GM12875 (cell line): ENCODE measurements at regions not wholly inside any gene's neighbourhood (a gene's known extent, or its start where the extent isn't known, plus 50 kb on each side); places are given as distances from the start of the nearest gene placed in this dataset.

Experiments
- H3K4me3 ChIP-seq: one replicate; pipeline ENCODE4 v1.5.1; 2011; ENCODE audit warnings: low read depth, low read length, control low read depth
- CTCF ChIP-seq: IDR thresholded peaks from 2 replicates; pipeline ENCODE4 v1.5.1; 2011; ENCODE audit warnings: low read depth, mild to moderate bottlenecking, control low read depth, inconsistent platforms, low read length, moderate library complexity, borderline replicate concordance; ENCODE audit not compliant: insufficient read depth

- H3K4me3 ChIP-seq, result no peak overlapping the region
- TF ChIP-seq CTCF, result no peak
These were observed 518.9 kb upstream of the ADARB2 start for GRCh38 chr10:2256241-2256640.

- TF ChIP-seq CTCF, result no peak
- no peak overlapping the region for H3K4me3 ChIP-seq
These were observed 514.8 kb upstream of the ADARB2 start for GRCh38 chr10:2252096-2252495.

GRCh38 chr10:2251631-2252030 lies 514.3 kb upstream of the ADARB2 start:
- TF ChIP-seq CTCF, result no peak
- no peak overlapping the region for H3K4me3 ChIP-seq

GRCh38 chr10:2246747-2247146 lies 509.4 kb upstream of the ADARB2 start:
- no peak for TF ChIP-seq CTCF
- H3K4me3 ChIP-seq, result no peak overlapping the region

- no peak for TF ChIP-seq CTCF
- H3K4me3 ChIP-seq, result no peak overlapping the region
These were observed 508.3 kb upstream of the ADARB2 start for GRCh38 chr10:2245580-2245979.

- H3K4me3 ChIP-seq, result no peak overlapping the region
These were observed 507.1 kb upstream of the ADARB2 start for GRCh38 chr10:2244471-2244870.

GRCh38 chr10:2236876-2237275 lies 499.6 kb upstream of the ADARB2 start:
- no peak for TF ChIP-seq CTCF

More at GRCh38 chr10:2244471-2244870, 507.1 kb upstream of the ADARB2 start:
- TF ChIP-seq CTCF, result no peak

More at GRCh38 chr10:2236876-2237275, 499.6 kb upstream of the ADARB2 start:
- H3K4me3 ChIP-seq, result no peak overlapping the region
